ENCODE measurements at regions not wholly inside any gene's neighbourhood (a gene's known extent, or its start where the extent isn't known, plus 50 kb on each side); places are given as distances from the start of the nearest gene placed in this dataset.

- TF ChIP-seq CTCF (IDR thresholded peaks at IDR 0.05): no peak
- no peak for TF ChIP-seq POLR2A (IDR thresholded peaks at IDR 0.05)
Observed at GRCh38 chr2:199602896-199603717, 145.4 kb upstream of the SATB2 start.
